ENCODE measurements at regions not wholly inside any gene's neighbourhood (a gene's known extent, or its start where the extent isn't known, plus 50 kb on each side); places are given as distances from the start of the nearest gene placed in this dataset.

- Histone ChIP-seq H3K9me3 (peaks cover 0 to 3% (median 0%) of the 10 kb centered on the region in 4 donors), H3K27ac (no peak overlapping the region), H3K4me1 (no peaks in the 10 kb centered on the region), H3K4me3 (no peak overlapping the region), H3K27me3 (no peaks in the 10 kb centered on the region), H3K36me3 (no peaks in the 10 kb centered on the region)
- intact Hi-C loops (cut with DNase I; ENCODE audit: low total_unique reads) = no loop called here
- TF ChIP-seq CTCF (IDR thresholded peaks at IDR 0.05) (no peak), EP300 (IDR thresholded peaks at IDR 0.05) (no peak)
- DNase-seq = no peak
- WGBS, 5 donors = 76 to 81% (median 78%) methylated on average over 3 of the region's 3 CpGs
These were observed 991.4 kb downstream of the ARAP2 start for GRCh38 chr4:35252866-35253265.

- DNase-seq = no peak
- no peaks in the 10 kb centered on the region for H3K36me3 ChIP-seq
- no peak overlapping the region for H3K27ac ChIP-seq
- intact Hi-C loops (cut with DNase I; ENCODE audit: low total_unique reads) = no loop called here
- WGBS, 5 donors = 56 to 81% (median 75%) methylated on average over 2 of the region's 2 CpGs
- no peaks in the 10 kb centered on the region for H3K4me1 ChIP-seq
- TF ChIP-seq EP300 (IDR thresholded peaks at IDR 0.05) (no peak), CTCF (IDR thresholded peaks at IDR 0.05) (no peak), POLR2A (IDR thresholded peaks at IDR 0.05) (no peak), POLR2AphosphoS5 (IDR thresholded peaks at IDR 0.05) (no peak)
- peaks cover 0 to 3% (median 0%) of the 10 kb centered on the region in 4 donors for H3K9me3 ChIP-seq
- H3K27me3 ChIP-seq = no peaks in the 10 kb centered on the region
- no peak overlapping the region for H3K4me3 ChIP-seq
These were observed 991.0 kb downstream of the ARAP2 start for GRCh38 chr4:35253331-35253730.

- intact Hi-C loops (cut with DNase I; ENCODE audit: low total_unique reads) = no loop called here
- TF ChIP-seq EP300 (IDR thresholded peaks at IDR 0.05) (no peak), POLR2AphosphoS5 (IDR thresholded peaks at IDR 0.05) (no peak), POLR2A (IDR thresholded peaks at IDR 0.05) (no peak), CTCF (IDR thresholded peaks at IDR 0.05) (no peak)
- H3K4me3 ChIP-seq = no peak overlapping the region
- no peaks in the 10 kb centered on the region for H3K4me1 ChIP-seq
- no peaks in the 10 kb centered on the region for H3K27me3 ChIP-seq
- H3K36me3 ChIP-seq = no peaks in the 10 kb centered on the region
- WGBS, 5 donors = 60 to 77% (median 69%) methylated on average over 2 of the region's 2 CpGs
- DNase-seq = no peak
- no peak overlapping the region for H3K27ac ChIP-seq
- H3K9me3 ChIP-seq = peaks cover 0 to 6% (median 2%) of the 10 kb centered on the region in 4 donors
These were observed 957.9 kb downstream of the ARAP2 start for GRCh38 chr4:35286434-35286833.

- TF ChIP-seq CTCF (IDR thresholded peaks at IDR 0.05) (no peak), EP300 (IDR thresholded peaks at IDR 0.05) (no peak), POLR2A (IDR thresholded peaks at IDR 0.05) (no peak), POLR2AphosphoS5 (IDR thresholded peaks at IDR 0.05) (no peak)
- Histone ChIP-seq H3K27ac (no peak overlapping the region), H3K27me3 (no peaks in the 10 kb centered on the region), H3K9me3 (peaks cover 0 to 8% (median 0%) of the 10 kb centered on the region in 4 donors), H3K4me1 (no peaks in the 10 kb centered on the region), H3K36me3 (no peaks in the 10 kb centered on the region), H3K4me3 (no peak overlapping the region)
- intact Hi-C loops (cut with DNase I; ENCODE audit: low total_unique reads) = no loop called here
- 57 to 73% (median 64%) methylated on average over 11 of the region's 11 CpGs for WGBS, 5 donors
- DNase-seq = no peak
These were observed 943.1 kb downstream of the ARAP2 start for GRCh38 chr4:35300996-35301774.

All from stomach (tissue), 8 donors.